22Rv1 (cell line): ENCODE measurements at regions not wholly inside any gene's neighbourhood (a gene's known extent, or its start where the extent isn't known, plus 50 kb on each side); places are given as distances from the start of the nearest gene placed in this dataset.

Experiments used
- CTCF ChIP-seq: fragments of 450-650 bp; IDR thresholded peaks from 2 replicates; pipeline ENCODE4 v1.5.1; 2017; ENCODE audit warnings: mild to moderate bottlenecking
- ZFX ChIP-seq: fragments of 450-650 bp; IDR thresholded peaks from 2 replicates; pipeline ENCODE4 v1.6.1; 2017; ENCODE audit warnings: antibody characterized with exemption, borderline replicate concordance

DNA sequence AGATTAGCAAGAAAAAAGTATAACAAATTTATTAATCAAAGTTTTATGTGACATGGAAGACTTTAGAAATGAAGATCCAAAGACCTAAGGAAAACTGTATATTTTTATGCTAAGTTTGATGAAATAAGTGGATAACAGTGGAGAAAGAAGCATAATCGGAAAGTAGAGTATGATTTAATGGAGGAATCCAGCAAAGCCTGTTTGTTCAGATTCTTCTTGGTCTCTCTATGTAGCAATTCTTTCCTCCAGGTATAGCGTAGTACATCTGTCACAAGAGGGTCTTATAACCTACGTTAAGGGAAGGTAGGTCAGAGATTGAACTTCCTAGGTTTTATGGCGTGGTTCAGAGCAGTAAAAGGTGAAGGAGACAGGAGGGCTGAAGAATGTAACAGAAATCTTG is 600.6 kb upstream of the CHORDC1 start:
- TF ChIP-seq CTCF (no peak), ZFX (no peak)
